Fibroblast of peridontal ligament (primary cell): ENCODE measurements at regions not wholly inside any gene's neighbourhood (a gene's known extent, or its start where the extent isn't known, plus 50 kb on each side); places are given as distances from the start of the nearest gene placed in this dataset.
"Not testable (repeated sequence)": the region's sequence is repeated elsewhere in the genome, so short reads cannot be mapped to it uniquely, and the experiment has no call there.

Experiments
- DNase-seq: peaks from one replicate; pipeline ENCODE4 v3.0.0-alpha.2; 2010; ENCODE audit errors: extremely low read depth

DNA sequence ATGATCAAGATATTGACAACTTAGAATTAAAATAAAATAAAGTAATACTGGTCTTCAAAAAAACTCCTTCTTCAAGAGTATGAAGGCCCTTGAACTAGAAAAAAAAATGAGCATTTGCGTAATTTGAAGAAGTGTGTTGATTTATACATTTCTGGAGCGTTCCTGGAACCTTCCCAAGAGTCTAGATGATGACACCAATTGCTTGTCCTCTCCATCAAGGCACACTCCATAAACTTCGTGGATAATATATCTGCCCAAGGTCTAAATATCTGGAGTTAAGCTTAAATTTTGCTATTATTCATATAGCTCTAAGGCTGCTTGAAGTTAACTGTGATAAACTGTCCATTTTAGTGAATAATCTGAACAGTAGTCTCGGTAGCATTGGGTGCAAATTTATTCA, 361.3 kb upstream of the CNTN5 start:
- DNase-seq, result no peak

DNA sequence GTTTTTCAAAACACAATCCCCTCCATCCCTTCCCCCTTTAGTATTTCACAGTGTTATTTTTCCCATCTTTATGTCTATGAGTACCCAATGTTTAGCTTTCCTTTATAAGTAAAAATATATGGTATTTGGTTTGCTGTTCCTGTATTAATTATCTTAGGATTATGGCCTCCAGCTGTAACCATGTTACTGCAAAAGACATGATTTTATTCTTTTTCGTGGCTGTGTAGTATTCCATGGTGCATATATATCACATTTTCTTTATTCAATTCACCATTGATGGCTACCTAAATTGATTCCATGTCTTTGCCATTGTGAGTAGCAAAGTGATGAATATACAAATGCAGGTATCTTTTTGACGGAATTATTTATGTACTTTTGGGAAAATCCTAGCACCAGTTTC, 346.4 kb upstream of the CNTN5 start:
- no peak for DNase-seq

DNA sequence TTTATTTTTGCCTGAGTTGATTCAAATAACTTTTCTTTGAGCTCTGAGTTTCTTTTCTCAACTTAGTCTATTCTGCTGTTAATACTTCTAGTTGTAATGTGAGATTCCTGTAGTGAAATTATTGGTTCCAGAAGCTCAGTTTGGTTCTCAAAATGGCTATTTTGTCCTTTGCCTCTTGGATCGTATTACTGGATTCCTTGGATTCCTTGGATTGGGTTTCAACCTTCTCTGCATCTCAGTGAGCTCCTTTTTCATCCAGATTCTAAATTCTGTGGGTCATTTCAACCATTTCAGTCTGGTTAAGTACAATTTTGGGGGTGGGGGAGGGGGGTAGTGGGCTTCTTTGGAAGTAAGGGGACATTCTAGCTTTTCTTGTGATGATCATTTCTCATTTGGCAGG, 341.1 kb upstream of the CNTN5 start:
- DNase-seq, result no peak

DNA sequence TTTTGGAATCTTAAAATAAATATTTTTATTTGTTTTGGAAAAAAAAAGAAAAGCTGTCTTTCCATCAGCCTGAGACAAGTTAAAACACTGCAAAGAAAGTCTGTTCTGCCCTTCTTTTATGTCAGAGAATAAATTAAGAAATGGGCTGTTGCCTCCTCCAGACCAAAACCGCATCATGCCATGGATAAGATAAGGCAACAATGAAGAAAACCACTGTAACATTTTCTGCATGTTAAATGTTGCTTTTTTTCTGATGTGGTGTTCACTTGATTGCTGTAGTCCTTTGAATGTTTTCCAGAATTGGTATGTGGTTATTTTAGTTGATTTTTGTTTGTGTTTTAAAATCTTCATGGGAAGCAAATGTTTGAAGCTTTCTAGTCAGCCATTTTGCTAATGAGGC, 319.2 kb upstream of the CNTN5 start:
- DNase-seq, result no peak

DNA sequence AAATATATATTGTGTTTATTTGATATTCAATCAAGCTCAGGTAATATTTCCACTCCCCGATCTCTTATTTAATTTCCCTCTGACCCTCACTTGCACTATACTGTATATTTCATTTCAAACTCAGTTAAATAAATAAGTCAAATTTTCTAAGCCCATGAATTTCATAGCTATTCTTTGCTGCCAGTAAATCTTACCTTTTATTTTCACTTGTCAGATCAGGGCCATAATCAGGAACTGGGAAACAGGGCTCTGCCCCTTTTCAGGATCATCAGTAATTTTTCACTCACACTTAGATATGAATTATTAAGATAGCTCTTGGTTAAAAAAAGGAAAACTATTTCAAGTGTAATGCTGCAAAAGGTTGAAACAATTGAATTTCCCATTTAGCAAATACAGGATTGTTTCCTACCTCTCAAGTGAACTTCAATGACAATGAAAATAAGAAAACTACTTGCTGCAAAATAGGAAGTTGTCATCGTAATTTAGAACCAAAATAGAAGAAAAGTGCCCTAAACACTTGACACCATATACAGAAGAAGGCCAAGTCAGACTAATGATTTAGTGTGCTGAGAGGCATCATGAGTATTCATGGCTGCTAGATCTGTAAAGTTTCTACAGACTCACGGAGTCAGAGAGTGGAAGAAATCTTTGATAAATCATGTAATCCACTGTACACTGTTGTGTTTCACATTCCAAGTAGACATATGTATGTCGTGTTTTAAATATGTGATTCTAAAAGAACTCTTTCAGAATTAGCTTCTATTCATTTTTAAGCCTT, 316.8 kb upstream of the CNTN5 start:
- DNase-seq, result no peak

DNA sequence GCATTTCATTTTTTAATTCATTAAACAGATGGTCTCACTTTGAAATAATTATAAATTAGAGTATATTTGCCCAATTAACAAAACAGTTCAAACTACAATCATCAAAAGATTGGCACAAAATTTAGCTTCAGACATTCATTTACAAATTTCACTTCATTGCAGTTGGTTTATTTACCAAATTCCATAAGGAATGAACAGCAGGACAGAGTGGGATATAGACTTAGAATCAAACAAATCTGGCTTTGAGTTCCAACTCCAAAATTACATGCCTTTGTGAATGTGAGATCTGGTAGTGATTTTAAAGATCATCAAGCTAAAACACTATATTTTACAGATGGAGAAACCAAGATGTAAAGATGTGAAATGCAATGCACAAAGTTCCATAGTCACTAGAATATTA, 310.7 kb upstream of the CNTN5 start:
- DNase-seq, result no peak

DNA sequence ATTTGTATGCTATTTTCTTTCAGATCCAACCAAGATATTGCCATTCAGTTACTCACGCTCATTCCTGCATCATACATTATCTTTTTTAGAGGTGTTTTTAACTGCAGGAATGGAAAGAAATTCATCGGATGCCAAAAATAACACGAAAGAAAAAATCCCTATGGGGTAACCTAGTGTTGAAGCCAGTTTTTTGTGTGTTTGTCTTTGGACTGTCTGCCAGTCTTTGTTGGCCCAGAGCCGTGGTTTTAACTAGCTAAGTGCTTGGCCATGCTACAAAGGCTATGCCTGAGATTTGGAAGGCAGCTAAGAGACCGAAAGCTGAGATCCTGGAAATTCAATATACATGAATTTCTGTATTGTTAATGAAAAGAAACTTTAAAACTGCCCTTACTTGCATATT, 309.8 kb upstream of the CNTN5 start:
- no peak for DNase-seq

DNA sequence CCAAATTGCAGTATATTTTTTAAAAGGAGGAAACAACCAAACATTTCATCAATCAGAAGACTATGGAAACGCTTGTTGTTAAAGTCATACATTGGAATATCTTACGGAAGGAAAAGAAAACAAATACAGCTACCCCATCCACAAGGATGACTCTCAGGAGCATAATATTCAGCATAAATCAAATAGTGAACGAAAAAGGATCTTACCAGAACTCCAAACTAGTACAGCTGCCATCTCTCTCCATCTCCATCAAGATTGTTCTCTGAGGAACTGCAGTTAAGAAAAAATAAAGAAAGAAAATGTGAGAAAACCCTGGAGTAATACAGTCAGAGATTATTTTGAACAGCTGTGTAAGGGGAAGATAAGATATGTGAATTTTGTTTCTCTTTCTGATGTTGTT, 299.8 kb upstream of the CNTN5 start:
- no peak for DNase-seq

DNA sequence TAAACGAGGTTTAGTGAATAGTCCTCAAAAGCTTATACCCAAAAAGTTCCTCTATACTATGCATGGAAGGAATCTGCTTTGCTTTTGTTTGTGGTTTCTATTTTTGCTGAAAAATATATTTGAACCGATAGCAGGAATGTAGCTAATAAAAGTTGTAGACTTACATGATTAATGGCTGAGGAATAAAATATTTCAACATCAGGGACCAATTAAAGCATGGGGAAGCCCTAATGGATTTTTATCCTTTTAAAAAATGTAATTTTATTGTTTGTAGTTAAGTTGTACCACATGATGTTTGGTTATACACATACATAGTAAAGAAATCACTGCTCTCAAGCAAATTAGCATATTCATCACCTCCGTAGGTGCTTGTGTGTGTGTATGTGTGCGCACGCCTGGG, 295.3 kb upstream of the CNTN5 start:
- no peak for DNase-seq

DNA sequence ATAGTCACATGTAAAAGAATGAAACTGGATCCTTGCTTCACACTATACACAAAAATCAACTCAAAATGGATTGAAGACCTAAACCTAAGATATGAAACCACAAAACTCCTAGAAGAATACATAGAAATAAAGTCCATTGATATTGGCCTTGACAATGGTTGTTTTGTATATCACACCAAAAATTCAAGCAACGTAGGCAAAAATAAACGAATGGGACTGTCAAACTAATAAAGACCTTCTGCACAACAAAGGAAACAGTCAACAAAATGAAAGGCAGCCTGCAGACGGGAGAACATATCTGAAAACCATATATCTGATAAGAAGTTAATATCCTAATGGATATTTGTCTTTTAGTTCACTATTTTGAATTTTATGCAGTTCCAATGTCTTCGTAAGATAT, 292.3 kb upstream of the CNTN5 start:
- DNase-seq, result no peak

DNA sequence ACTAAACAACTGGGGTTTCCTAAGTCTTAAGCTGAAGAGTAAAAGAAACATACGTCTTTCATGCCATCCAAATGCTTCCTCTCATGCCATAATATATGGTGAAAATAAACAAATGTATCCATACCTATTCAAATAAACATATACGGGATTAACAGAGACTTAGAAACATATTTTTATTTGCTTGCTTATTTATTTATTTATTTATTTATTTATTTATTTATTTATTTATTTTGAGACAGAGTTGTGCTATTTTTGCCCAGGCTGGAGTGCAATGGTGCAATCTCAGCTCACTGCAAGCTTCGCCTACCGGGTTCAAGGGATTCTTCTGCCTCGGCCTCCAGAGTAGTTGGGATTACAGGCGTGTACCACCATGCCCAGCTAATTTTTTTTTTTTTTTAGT, 291.6 kb upstream of the CNTN5 start:
- no peak for DNase-seq

DNA sequence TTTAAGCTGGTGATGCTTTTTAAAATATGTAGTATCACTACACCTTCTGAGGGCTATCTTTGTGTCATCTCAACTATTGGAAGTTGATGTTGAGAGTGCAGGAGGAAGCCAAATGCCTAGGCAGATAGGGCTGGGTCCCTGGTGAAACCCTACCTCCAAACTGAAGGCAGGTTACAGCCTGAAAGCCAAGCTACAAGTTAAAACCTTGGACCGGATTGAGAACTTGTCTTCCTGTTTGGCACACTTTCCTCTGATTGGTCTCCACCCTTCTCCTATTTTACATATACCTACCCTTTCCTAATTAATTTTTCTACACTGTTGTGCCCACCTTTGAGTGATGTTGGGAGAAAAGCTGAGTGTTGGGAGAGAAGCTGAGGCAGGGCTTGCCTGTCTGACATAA, 287.8 kb upstream of the CNTN5 start:
- no peak for DNase-seq

DNA sequence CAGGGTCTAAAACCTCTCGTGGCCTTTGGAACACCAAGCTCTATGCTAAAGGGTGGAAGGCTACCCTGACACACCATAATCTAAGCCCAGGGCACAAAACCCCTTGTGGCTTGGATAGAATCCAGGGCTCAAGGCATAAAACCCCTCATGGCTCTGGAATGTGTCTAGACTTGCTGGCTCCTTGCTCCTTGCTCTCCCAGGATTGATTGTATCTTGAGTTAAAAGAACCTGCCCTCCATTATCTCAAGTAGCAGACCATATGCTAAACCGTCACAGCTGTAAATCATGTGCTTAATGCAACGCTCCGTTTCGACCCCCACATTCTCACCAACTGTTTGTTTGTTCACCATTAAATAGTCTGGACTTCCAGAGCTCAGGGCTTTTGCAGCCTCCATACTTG, 287.4 kb upstream of the CNTN5 start:
- DNase-seq, result not testable (repeated sequence)

DNA sequence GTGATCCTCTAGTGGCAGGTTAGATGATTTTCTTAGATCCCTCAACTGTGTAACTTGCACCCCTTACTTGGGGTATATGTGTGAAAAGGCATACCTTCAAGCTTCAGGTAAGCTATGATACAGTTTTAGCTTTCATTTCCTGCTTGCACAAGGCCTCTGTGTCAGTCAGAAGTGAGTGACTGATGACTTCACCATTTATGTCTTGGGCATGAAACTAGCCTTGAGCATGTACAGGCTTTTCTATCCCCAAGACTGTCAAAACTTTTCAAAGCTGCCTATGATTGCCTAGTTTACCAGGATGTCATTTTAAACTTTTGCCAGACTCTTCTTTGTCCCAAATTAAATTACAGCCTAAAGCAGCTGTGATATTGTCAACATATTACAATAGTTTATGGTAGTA, 286.1 kb upstream of the CNTN5 start:
- no peak for DNase-seq

DNA sequence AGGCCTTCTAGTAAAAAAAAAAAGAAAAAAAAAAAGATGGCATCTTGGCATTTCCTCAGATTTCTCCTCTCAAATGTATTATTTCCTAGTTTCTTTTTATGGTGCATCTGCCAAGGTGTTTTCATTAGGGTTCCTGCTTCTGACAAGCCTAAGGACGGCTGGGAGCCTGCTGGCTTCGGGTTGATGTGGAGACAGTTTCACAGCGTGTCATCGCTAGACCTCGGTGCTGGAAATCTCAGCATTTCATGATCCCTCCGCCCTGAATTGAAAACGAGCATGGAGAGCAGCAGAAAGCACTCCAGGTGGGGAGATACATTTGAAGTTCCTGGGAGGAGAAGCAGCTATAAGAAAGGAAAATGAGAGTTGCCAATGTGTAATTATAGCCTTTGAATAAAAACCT, 283.9 kb upstream of the CNTN5 start:
- no peak for DNase-seq

DNA sequence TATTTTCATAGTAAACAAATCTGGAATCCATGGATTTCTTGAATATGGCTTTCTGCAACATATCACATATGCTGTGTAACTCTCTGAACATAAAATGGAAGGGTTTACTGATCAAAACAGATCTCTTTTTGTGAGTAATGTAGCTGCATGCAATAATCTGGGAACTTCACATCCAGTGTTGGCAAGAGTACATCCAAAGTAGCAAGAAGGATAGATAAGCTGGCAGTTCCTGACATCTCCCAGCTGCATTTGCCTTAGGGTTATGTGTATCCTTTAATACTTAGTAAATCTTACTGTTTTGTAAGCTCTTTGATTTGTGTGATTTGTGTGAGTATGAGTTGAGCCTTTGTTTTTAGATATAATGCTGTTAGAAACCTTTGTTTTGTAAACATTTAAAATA, 280.4 kb upstream of the CNTN5 start:
- no peak for DNase-seq

DNA sequence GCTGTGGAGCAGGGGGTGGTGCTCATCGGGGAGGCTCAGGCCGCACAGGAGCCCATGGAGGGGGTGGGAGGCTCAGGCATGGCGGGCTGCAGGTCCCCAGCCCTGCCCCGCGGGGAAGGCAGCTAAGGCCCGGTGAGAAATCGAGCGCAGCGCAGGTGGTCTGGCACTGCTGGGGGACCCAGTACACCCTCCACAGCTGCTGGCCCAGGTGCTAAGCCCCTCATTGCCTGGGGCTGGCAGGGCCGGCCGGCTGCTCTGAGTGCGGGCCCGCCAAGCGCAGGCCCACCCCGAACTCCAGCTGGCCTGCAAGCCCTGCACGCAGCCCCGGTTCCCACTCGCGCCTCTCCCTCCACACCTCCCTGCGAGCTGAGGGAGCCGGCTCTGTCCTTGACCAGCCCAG, 257.3 kb upstream of the CNTN5 start:
- DNase-seq, result not testable (repeated sequence)

DNA sequence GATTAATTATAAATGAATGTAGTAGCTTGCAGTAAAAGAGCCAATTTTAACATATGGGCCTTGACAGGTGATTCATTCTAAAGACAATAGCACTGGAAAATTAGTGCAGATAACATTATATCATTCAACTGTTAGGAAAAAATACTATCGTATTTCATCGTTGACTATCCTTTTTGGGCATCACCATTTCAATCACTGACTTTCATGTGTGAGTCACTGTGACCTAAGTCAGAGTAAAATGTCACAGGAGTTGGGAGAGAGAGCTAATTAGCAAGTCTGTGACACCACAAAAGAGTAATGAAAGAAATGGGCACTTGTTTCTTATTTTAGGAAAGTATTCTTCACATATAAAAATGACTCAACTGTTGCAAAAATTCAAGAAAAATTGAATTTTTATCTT, 253.8 kb upstream of the CNTN5 start:
- DNase-seq, result no peak

DNA sequence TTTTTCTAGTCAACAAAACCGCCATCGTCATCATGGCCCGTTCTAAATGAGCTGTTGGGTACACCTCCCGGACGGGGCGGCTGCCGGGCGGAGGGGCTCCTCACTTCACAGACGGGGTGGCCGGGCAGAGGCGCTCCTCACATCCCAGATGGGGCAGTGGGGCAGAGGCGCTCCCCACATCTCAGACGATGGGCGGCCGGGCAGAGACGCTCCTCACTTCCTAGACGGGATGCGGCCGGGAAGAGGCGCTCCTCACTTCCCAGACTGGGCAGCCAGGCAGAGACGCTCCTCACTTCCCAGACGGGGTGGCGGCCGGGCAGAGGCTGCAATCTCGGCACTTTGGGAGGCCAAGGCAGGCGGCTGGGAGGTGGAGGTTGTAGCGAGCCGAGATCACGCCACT, 250.7 kb upstream of the CNTN5 start:
- not testable (repeated sequence) for DNase-seq

DNA sequence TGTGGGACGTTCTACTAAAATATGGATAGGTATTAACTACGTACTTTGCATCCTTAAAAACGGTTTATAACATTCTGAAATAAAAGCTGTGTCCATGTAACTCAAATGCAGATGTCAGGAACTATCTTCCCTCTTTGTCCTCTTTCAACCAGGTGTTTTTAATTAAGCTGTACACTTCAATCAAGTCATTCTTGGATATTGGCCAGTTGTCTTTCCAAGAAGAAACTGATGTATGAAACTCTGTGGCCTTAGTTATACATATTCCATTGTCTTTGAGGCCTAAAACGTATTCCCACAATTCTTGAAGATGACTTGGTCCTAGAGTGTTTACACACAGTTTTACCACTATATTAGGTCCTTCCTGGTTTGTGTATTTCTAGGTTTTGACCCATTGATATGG, 249.0 kb upstream of the CNTN5 start:
- no peak for DNase-seq

DNA sequence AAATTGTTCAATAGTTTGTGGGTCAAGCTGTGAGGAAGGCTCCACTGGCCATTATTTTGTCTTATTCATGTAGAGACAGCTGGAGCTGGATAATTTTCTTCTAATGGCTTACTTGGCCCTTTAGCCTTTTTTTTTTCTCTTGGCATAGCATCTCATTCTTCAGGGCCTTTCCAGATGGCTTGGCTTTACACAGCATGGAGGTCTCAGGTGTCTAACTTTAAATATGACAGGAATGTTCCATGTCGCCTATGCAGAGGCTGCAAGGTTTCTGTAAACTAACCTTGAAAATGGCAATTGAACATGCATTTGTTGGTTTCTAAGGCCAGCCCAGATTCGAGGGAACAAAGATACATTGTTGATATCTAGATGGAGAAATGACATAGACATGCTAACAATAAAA, 247.9 kb upstream of the CNTN5 start:
- no peak for DNase-seq

DNA sequence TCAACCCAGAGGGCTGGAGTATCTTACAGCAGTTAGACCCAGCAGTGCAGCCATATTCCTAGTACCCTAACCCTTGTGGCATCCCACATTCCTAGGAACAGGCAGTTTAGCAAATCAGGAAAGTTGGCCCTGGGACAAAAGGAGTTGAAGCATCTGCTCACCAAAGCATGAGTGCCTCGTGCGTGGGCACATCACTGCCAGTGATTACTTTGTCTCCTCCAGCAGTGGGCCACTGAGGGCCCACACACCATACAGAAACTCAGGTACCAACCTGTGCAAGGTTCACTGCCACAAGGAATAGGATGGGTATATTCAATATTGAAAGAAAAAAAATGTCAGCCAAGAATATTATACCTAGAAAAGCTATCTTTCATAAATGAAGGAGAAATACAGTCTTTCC, 227.5 kb upstream of the CNTN5 start:
- no peak for DNase-seq

DNA sequence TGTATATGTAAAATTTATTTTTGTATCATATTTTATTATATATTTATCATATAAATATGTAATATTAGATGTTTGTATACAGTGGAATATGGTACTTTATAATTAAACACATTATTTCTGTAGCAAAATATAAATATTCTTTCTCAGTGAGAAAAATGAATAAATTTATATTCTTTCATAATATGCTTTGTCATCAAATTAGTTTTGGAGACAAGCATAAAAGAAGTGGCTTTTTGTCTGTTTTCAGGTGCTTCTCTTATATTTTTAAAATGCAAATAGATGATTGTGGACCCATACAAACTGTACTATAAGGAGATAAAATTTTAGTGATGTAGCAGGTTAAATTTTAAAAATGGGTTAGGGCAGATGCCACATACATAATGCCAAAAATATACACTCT, 222.4 kb upstream of the CNTN5 start:
- DNase-seq, result no peak

DNA sequence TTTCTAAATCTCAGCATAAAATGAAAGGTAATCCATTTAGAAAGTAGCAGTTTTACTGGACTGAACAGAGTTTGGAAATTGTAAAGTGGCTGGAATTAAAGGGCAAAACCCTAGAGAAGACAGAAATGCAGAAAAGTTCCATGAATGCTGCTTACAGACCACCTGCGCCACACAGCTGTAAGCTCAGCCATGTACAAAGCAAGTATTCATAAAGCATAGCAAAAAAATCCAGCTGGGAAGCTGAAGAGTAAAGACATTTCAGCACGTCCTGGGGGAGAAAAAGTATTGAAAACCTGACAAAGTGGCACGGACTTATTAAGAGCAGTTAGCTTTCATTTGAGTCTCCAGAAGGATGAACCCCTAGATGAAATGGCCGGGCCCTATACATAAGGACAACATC, 220.1 kb upstream of the CNTN5 start:
- DNase-seq, result no peak
